ENCODE measurements at regions not wholly inside any gene's neighbourhood (a gene's known extent, or its start where the extent isn't known, plus 50 kb on each side); places are given as distances from the start of the nearest gene placed in this dataset.
"Not testable (repeated sequence)": the region's sequence is repeated elsewhere in the genome, so short reads cannot be mapped to it uniquely, and the experiment has no call there.

GRCh38 chr1:143884932-143885574 lies 86.7 kb downstream of the FAM72C start:
- H3K9me3 ChIP-seq (ENCODE audit: control insufficient read depth in 1 of 2, insufficient read depth in 1 of 2, low read depth in 1 of 2, low read length in 2 of 2); H3K36me3 ChIP-seq (ENCODE audit: control insufficient read depth in 1 of 2, insufficient read depth in 2 of 2, low read length in 2 of 2); H2AFZ ChIP-seq (ENCODE audit: low read depth, low read length, poor library complexity, severe bottlenecking); H3K27ac ChIP-seq (ENCODE audit: low read depth, low read length); H3K4me1 ChIP-seq (ENCODE audit: control insufficient read depth in 1 of 2, insufficient read depth in 2 of 2, low read length in 2 of 2); H4K20me1 ChIP-seq (ENCODE audit: insufficient read depth); RAD21 ChIA-PET (ENCODE audit: low non-redundant PET in 1 of 2, low total read pairs in 2 of 2, uncharacterized antibody in 2 of 2, unreplicated experiment in 2 of 2); CTCF ChIA-PET; H3K27me3 ChIP-seq (ENCODE audit: insufficient read depth, low read length); intact Hi-C loops (cut with micrococcal nuclease); H3K9me2 ChIP-seq (ENCODE audit: insufficient read depth); H3K9ac ChIP-seq (ENCODE audit: low read length); BruUV-seq (replicated peaks); POLR2A ChIA-PET; H3K4me3 ChIP-seq (replicated peaks in 1 of 2; ENCODE audit: low read depth in 1 of 2, low read length in 2 of 2); H3K4me2 ChIP-seq (ENCODE audit: low read length); H3K79me2 ChIP-seq (ENCODE audit: insufficient read depth, low read length): not testable (repeated sequence)
- peak; percentile 7 for DNase-seq (ENCODE audit: low read depth, low spot score)
- peak; percentile 20; the same call in 1 of the 2 replicates for TF ChIP-seq RAD21 (IDR thresholded peaks at IDR 0.05; ENCODE audit: low read depth)
- TF ChIP-seq CTCF (IDR thresholded peaks at IDR 0.05 in 2 of 3, conservative IDR thresholded peaks at IDR 0.05 in 1 of 3; ENCODE audit: borderline replicate concordance in 1 of 3, insufficient read depth in 1 of 3, low read depth in 2 of 3, low read length in 2 of 3) = peak in 2 of 3 experiments; percentile 21 to 45; a peak in 2 of 6 replicates
- peak; percentile 97 for ATAC-seq

- H3K9me2 ChIP-seq (ENCODE audit: insufficient read depth); H3K36me3 ChIP-seq (ENCODE audit: control insufficient read depth in 1 of 2, insufficient read depth in 2 of 2, low read length in 2 of 2); BruUV-seq (replicated peaks); POLR2A ChIA-PET; H3K4me1 ChIP-seq (ENCODE audit: control insufficient read depth in 1 of 2, insufficient read depth in 2 of 2, low read length in 2 of 2); CTCF ChIA-PET; H3K4me2 ChIP-seq (ENCODE audit: low read length); H3K4me3 ChIP-seq (replicated peaks in 1 of 2; ENCODE audit: low read depth in 1 of 2, low read length in 2 of 2); H4K20me1 ChIP-seq (ENCODE audit: insufficient read depth); H3K27me3 ChIP-seq (ENCODE audit: insufficient read depth, low read length); H3K9me3 ChIP-seq (ENCODE audit: control insufficient read depth in 1 of 2, insufficient read depth in 1 of 2, low read depth in 1 of 2, low read length in 2 of 2); H2AFZ ChIP-seq (ENCODE audit: low read depth, low read length, poor library complexity, severe bottlenecking); RAD21 ChIA-PET (ENCODE audit: low non-redundant PET in 1 of 2, low total read pairs in 2 of 2, uncharacterized antibody in 2 of 2, unreplicated experiment in 2 of 2); H3K27ac ChIP-seq (ENCODE audit: low read depth, low read length); intact Hi-C loops (cut with micrococcal nuclease); DNase-seq (ENCODE audit: low read depth, low spot score); H3K79me2 ChIP-seq (ENCODE audit: insufficient read depth, low read length); H3K9ac ChIP-seq (ENCODE audit: low read length): not testable (repeated sequence)
- peak; percentile 88 for ATAC-seq
- peak in 2 of 3 experiments; percentile 4 to 21; a peak in 1 of 6 replicates for TF ChIP-seq CTCF (IDR thresholded peaks at IDR 0.05 in 2 of 3, conservative IDR thresholded peaks at IDR 0.05 in 1 of 3; ENCODE audit: borderline replicate concordance in 1 of 3, insufficient read depth in 1 of 3, low read depth in 2 of 3, low read length in 2 of 3)
- 0 out of 2 replicates have a peak, but pooled peaks have one; percentile 12 for TF ChIP-seq RAD21 (IDR thresholded peaks at IDR 0.05; ENCODE audit: low read depth)
Measured at GRCh38 chr1:143884532-143884931, 87.3 kb downstream of the FAM72C start.

GRCh38 chr1:143879757-143880536 lies 91.8 kb downstream of the FAM72C start:
- H3K9me3 ChIP-seq (ENCODE audit: control insufficient read depth in 1 of 2, insufficient read depth in 1 of 2, low read depth in 1 of 2, low read length in 2 of 2); H3K36me3 ChIP-seq (ENCODE audit: control insufficient read depth in 1 of 2, insufficient read depth in 2 of 2, low read length in 2 of 2); H3K79me2 ChIP-seq (ENCODE audit: insufficient read depth, low read length); intact Hi-C loops (cut with micrococcal nuclease); H3K4me3 ChIP-seq (replicated peaks in 1 of 2; ENCODE audit: low read depth in 1 of 2, low read length in 2 of 2); H3K27me3 ChIP-seq (ENCODE audit: insufficient read depth, low read length); H3K27ac ChIP-seq (ENCODE audit: low read depth, low read length); H3K9ac ChIP-seq (ENCODE audit: low read length); H3K9me2 ChIP-seq (ENCODE audit: insufficient read depth); H3K4me2 ChIP-seq (ENCODE audit: low read length); H4K20me1 ChIP-seq (ENCODE audit: insufficient read depth); CTCF ChIA-PET; DNase-seq (ENCODE audit: low read depth, low spot score); BruUV-seq (replicated peaks); RAD21 ChIA-PET (ENCODE audit: low non-redundant PET in 1 of 2, low total read pairs in 2 of 2, uncharacterized antibody in 2 of 2, unreplicated experiment in 2 of 2); POLR2A ChIA-PET; ATAC-seq; H2AFZ ChIP-seq (ENCODE audit: low read depth, low read length, poor library complexity, severe bottlenecking); H3K4me1 ChIP-seq (ENCODE audit: control insufficient read depth in 1 of 2, insufficient read depth in 2 of 2, low read length in 2 of 2): not testable (repeated sequence)

Measured in HCT116 (cell line).